GM19468 (cell line): ENCODE measurements at regions not wholly inside any gene's neighbourhood (a gene's known extent, or its start where the extent isn't known, plus 50 kb on each side); places are given as distances from the start of the nearest gene placed in this dataset.
"Not testable (repeated sequence)": the region's sequence is repeated elsewhere in the genome, so short reads cannot be mapped to it uniquely, and the experiment has no call there.

Experiments used
- ATAC-seq: cut with Tn5 transposase; IDR thresholded peaks from one replicate; pipeline ENCODE4 v1.9.1; 2021; ENCODE audit warnings: mild to moderate bottlenecking, moderate library complexity, moderate number of reproducible peaks; ENCODE audit not compliant: unreplicated experiment; ENCODE audit errors: extremely low read depth

- peak; percentile 79 for ATAC-seq
Measured at GRCh38 chr7:120064565-120064964, 208.4 kb upstream of the KCND2 start.

GRCh38 chr7:120066898-120067297 lies 206.1 kb upstream of the KCND2 start:
- not testable (repeated sequence) for ATAC-seq

- no peak for ATAC-seq
Measured at GRCh38 chr7:120070201-120070600, 202.8 kb upstream of the KCND2 start.

GRCh38 chr7:120077777-120078176 lies 195.2 kb upstream of the KCND2 start:
- ATAC-seq = no peak

GRCh38 chr7:120079022-120079421 lies 194.0 kb upstream of the KCND2 start:
- ATAC-seq = no peak

GRCh38 chr7:120079704-120080103 lies 193.3 kb upstream of the KCND2 start:
- no peak for ATAC-seq

- ATAC-seq = not testable (repeated sequence)
Measured at GRCh38 chr7:120086468-120086867, 186.5 kb upstream of the KCND2 start.

- ATAC-seq = no peak
Measured at GRCh38 chr7:120089968-120090367, 183.0 kb upstream of the KCND2 start.

GRCh38 chr7:120091807-120092206 lies 181.2 kb upstream of the KCND2 start:
- no peak for ATAC-seq

- ATAC-seq = no peak
Measured at GRCh38 chr7:120097020-120097419, 176.0 kb upstream of the KCND2 start.

GRCh38 chr7:120097774-120098173 lies 175.2 kb upstream of the KCND2 start:
- no peak for ATAC-seq

GRCh38 chr7:120108376-120108775 lies 164.6 kb upstream of the KCND2 start:
- no peak for ATAC-seq

- ATAC-seq = no peak
Measured at GRCh38 chr7:120110169-120110568, 162.8 kb upstream of the KCND2 start.

GRCh38 chr7:120114626-120115025 lies 158.3 kb upstream of the KCND2 start:
- ATAC-seq = no peak

GRCh38 chr7:120123528-120123927 lies 149.4 kb upstream of the KCND2 start:
- ATAC-seq = no peak

- ATAC-seq = no peak
Measured at GRCh38 chr7:120131096-120131839, 141.7 kb upstream of the KCND2 start.

GRCh38 chr7:120138497-120138896 lies 134.5 kb upstream of the KCND2 start:
- no peak for ATAC-seq

GRCh38 chr7:120156476-120156875 lies 116.5 kb upstream of the KCND2 start:
- ATAC-seq = no peak

GRCh38 chr7:120160166-120160565 lies 112.8 kb upstream of the KCND2 start:
- ATAC-seq = no peak

GRCh38 chr7:120163449-120163848 lies 109.5 kb upstream of the KCND2 start:
- no peak for ATAC-seq

- ATAC-seq = no peak
Measured at GRCh38 chr7:120165227-120165626, 107.7 kb upstream of the KCND2 start.

GRCh38 chr7:120168066-120168465 lies 104.9 kb upstream of the KCND2 start:
- no peak for ATAC-seq
